ENCODE measurements at regions not wholly inside any gene's neighbourhood (a gene's known extent, or its start where the extent isn't known, plus 50 kb on each side); places are given as distances from the start of the nearest gene placed in this dataset.
A peak's percentile ranks its signal among the peaks of the same experiment; 100 is the strongest.
"Not testable (repeated sequence)": the region's sequence is repeated elsewhere in the genome, so short reads cannot be mapped to it uniquely, and the experiment has no call there.

DNA sequence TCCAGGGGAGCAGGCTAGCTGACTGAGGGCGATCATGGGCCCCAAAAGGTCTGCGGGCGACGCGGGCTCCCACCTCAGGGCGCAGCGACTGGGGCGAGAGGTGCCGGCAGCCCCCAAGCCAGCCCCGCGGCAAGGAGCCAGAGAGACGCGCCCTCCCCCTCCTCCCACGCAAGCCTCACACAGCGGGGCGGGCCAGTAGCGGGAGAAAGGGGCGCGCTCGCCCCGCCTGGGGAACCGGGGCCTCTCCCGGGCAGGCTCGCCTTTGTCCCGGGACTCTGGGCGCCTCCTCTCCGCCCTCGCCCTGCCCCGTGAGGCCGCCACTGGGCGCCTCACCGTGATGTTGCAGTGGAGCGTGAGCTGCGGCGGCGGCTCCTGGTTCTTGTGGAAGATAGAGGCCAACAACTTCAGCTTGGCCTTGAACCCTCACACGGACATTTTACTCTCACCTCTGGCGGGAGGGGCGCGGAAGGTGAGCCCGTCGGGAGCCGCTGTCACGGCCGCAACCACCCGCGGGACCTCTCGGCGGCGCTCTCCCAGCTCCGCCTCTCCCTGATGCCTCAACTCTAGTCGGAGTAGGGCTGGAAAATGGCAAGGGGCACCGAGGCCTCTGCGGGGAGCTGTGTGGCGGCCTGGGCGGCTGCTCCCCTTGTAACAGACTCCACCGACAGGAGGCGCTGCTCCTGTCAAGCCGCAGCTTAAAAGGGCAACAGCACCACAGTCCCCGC is 100.5 kb upstream of the ZSCAN2 start:
- TF ChIP-seq, protein P1, sequence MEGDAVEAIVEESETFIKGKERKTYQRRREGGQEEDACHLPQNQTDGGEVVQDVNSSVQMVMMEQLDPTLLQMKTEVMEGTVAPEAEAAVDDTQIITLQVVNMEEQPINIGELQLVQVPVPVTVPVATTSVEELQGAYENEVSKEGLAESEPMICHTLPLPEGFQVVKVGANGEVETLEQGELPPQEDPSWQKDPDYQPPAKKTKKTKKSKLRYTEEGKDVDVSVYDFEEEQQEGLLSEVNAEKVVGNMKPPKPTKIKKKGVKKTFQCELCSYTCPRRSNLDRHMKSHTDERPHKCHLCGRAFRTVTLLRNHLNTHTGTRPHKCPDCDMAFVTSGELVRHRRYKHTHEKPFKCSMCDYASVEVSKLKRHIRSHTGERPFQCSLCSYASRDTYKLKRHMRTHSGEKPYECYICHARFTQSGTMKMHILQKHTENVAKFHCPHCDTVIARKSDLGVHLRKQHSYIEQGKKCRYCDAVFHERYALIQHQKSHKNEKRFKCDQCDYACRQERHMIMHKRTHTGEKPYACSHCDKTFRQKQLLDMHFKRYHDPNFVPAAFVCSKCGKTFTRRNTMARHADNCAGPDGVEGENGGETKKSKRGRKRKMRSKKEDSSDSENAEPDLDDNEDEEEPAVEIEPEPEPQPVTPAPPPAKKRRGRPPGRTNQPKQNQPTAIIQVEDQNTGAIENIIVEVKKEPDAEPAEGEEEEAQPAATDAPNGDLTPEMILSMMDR (IDR thresholded peaks at IDR 0.05) = not testable (repeated sequence)
- not testable (repeated sequence) for TF ChIP-seq POLR2A (IDR thresholded peaks at IDR 0.05; ENCODE audit: low read depth); EP300 (IDR thresholded peaks at IDR 0.05)
- peak in 1 of 2 donors; percentile 58 for TF ChIP-seq POLR2AphosphoS5 (IDR thresholded peaks at IDR 0.05)
